GM23248 (cell line): ENCODE measurements at regions not wholly inside any gene's neighbourhood (a gene's known extent, or its start where the extent isn't known, plus 50 kb on each side); places are given as distances from the start of the nearest gene placed in this dataset.

Experiments used
- EZH2 ChIP-seq: fragments of 200-600 bp; sonication (generic); IDR thresholded peaks from 2 replicates; pipeline ENCODE4 v1.6.1; 2018; ENCODE audit warnings: antibody characterized with exemption, mild to moderate bottlenecking; ENCODE audit not compliant: insufficient read depth, poor library complexity, severe bottlenecking
- EZH2phosphoT487 ChIP-seq: fragments of 200-600 bp; sonication (generic); IDR thresholded peaks from 2 replicates; pipeline ENCODE4 v1.6.1; 2018; ENCODE audit warnings: antibody characterized with exemption, moderate library complexity, mild to moderate bottlenecking, low read depth; ENCODE audit not compliant: insufficient read depth

- TF ChIP-seq EZH2 (no peak), EZH2phosphoT487 (no peak)
Measured at GRCh38 chr10:30227481-30227880, 121.6 kb downstream of the MTPAP start.
